SK-N-SH (cell line): ENCODE measurements at regions not wholly inside any gene's neighbourhood (a gene's known extent, or its start where the extent isn't known, plus 50 kb on each side); places are given as distances from the start of the nearest gene placed in this dataset.

Experiments
- CHD2 ChIP-seq: fragments of 150-350 bp; IDR thresholded peaks from 2 replicates; pipeline ENCODE4 v1.6.1; 2018; ENCODE audit warnings: low read length; ENCODE audit not compliant: partially characterized antibody
- POLR2AphosphoS5 ChIP-seq: IDR thresholded peaks from 2 replicates; pipeline ENCODE4 v1.6.1; 2012; ENCODE audit warnings: low read depth, low read length
- RAD21 ChIP-seq: IDR thresholded peaks from 2 replicates; pipeline ENCODE4 v1.6.1; 2012; ENCODE audit warnings: mild to moderate bottlenecking, low read length
- SMC3 ChIP-seq: IDR thresholded peaks from 2 replicates; pipeline ENCODE4 v1.6.1; 2012; ENCODE audit warnings: low read depth, low read length, improper control_type of control experiment
- TF ChIP-seq, protein P1 (sequence below): fragments of 200-600 bp; sonication (generic); IDR thresholded peaks from 2 replicates; pipeline ENCODE4 v1.6.1; 2017; ENCODE audit warnings: antibody characterized with exemption, mild to moderate bottlenecking, moderate library complexity
- TF ChIP-seq, protein P2 (sequence below): fragments of 150-350 bp; IDR thresholded peaks from 2 replicates; pipeline ENCODE4 v1.6.1; 2017; ENCODE audit warnings: antibody characterized with exemption, low read length, low read depth, borderline replicate concordance

DNA sequence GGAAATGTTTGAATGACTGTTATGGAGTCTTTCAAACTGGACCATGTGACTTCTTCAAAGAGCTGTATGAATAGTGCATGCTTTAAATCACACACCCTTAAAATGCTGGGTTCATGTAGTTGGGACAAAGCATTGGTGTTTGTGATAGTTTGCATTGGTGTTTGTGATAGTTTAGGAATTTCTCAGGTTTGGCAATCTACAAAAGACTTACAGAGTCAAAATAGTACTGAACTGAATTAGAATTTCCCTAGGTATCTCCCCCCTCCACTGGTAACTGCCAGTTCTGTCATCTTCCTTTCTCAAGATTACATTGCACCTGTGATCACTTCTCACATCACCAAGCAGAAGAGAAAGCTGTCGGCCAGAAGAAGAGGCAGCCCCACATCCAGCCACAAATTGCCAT, 261.1 kb downstream of the GATA3 start:
- no peak for TF ChIP-seq CHD2
- TF ChIP-seq, protein P1, sequence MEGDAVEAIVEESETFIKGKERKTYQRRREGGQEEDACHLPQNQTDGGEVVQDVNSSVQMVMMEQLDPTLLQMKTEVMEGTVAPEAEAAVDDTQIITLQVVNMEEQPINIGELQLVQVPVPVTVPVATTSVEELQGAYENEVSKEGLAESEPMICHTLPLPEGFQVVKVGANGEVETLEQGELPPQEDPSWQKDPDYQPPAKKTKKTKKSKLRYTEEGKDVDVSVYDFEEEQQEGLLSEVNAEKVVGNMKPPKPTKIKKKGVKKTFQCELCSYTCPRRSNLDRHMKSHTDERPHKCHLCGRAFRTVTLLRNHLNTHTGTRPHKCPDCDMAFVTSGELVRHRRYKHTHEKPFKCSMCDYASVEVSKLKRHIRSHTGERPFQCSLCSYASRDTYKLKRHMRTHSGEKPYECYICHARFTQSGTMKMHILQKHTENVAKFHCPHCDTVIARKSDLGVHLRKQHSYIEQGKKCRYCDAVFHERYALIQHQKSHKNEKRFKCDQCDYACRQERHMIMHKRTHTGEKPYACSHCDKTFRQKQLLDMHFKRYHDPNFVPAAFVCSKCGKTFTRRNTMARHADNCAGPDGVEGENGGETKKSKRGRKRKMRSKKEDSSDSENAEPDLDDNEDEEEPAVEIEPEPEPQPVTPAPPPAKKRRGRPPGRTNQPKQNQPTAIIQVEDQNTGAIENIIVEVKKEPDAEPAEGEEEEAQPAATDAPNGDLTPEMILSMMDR: no peak
- TF ChIP-seq, protein P2, sequence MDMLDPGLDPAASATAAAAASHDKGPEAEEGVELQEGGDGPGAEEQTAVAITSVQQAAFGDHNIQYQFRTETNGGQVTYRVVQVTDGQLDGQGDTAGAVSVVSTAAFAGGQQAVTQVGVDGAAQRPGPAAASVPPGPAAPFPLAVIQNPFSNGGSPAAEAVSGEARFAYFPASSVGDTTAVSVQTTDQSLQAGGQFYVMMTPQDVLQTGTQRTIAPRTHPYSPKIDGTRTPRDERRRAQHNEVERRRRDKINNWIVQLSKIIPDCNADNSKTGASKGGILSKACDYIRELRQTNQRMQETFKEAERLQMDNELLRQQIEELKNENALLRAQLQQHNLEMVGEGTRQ: no peak
- TF ChIP-seq RAD21: no peak
- no peak for TF ChIP-seq SMC3
- no peak for TF ChIP-seq POLR2AphosphoS5
